ENCODE measurements at regions not wholly inside any gene's neighbourhood (a gene's known extent, or its start where the extent isn't known, plus 50 kb on each side); places are given as distances from the start of the nearest gene placed in this dataset.

GRCh38 chr11:121950160-121950559 is 165.9 kb downstream of the BLID start:
- ChIA-PET POLR2A (no interaction called here), CTCF (no interaction called here)

GRCh38 chr11:121946514-121946913 is 169.5 kb downstream of the BLID start:
- ChIA-PET CTCF (no interaction called here), POLR2A (no interaction called here)

- POLR2A ChIA-PET = no interaction called here
Measured at GRCh38 chr11:121944556-121945230, 171.3 kb downstream of the BLID start.

GRCh38 chr11:121938076-121938475 is 177.9 kb downstream of the BLID start:
- CTCF ChIA-PET = no interaction called here
- POLR2A ChIA-PET = no interaction called here

More at GRCh38 chr11:121944556-121945230, 171.3 kb downstream of the BLID start:
- CTCF ChIA-PET = no interaction called here

- CTCF ChIA-PET = no interaction called here
Measured at GRCh38 chr11:121936781-121937447, 179.1 kb downstream of the BLID start.

GRCh38 chr11:121936370-121936769 is 179.6 kb downstream of the BLID start:
- POLR2A ChIA-PET = no interaction called here
- CTCF ChIA-PET = no interaction called here

More at GRCh38 chr11:121936781-121937447, 179.1 kb downstream of the BLID start:
- POLR2A ChIA-PET = no interaction called here

- CTCF ChIA-PET = no interaction called here
- POLR2A ChIA-PET = no interaction called here
Measured at GRCh38 chr11:121933694-121934093, 182.3 kb downstream of the BLID start.

GRCh38 chr11:121933294-121933693 is 182.7 kb downstream of the BLID start:
- CTCF ChIA-PET = no interaction called here
- POLR2A ChIA-PET = no interaction called here

- CTCF ChIA-PET = no interaction called here
- POLR2A ChIA-PET = no interaction called here
Measured at GRCh38 chr11:121932646-121933185, 183.3 kb downstream of the BLID start.

- POLR2A ChIA-PET = no interaction called here
- CTCF ChIA-PET = no interaction called here
Measured at GRCh38 chr11:121931748-121932352, 184.2 kb downstream of the BLID start.

GRCh38 chr11:121931121-121931520 is 184.9 kb downstream of the BLID start:
- CTCF ChIA-PET = no interaction called here
- POLR2A ChIA-PET = no interaction called here

- ChIA-PET CTCF (no interaction called here), POLR2A (no interaction called here)
Measured at GRCh38 chr11:121930004-121930965, 185.7 kb downstream of the BLID start.

GRCh38 chr11:121929581-121929980 is 186.4 kb downstream of the BLID start:
- POLR2A ChIA-PET = no interaction called here
- CTCF ChIA-PET = no interaction called here

GRCh38 chr11:121928597-121929580 is 187.1 kb downstream of the BLID start:
- CTCF ChIA-PET = no interaction called here

GRCh38 chr11:121927789-121928188 is 188.2 kb downstream of the BLID start:
- ChIA-PET CTCF (interaction anchor here (0.6 kb wide), 1 partner anchor 258 kb away, joined by 3 read pairs; no protein-coding TSS in a partner anchor), POLR2A (no interaction called here)

More at GRCh38 chr11:121928597-121929580, 187.1 kb downstream of the BLID start:
- POLR2A ChIA-PET = no interaction called here

- POLR2A ChIA-PET = no interaction called here
- CTCF ChIA-PET = no interaction called here
Measured at GRCh38 chr11:121927097-121927785, 188.8 kb downstream of the BLID start.

- ChIA-PET POLR2A (no interaction called here), CTCF (interaction anchor here (0.6 kb wide), 1 partner anchor 196 kb away, joined by 4 read pairs; no protein-coding TSS in a partner anchor)
Measured at GRCh38 chr11:121924191-121924590, 191.8 kb downstream of the BLID start.

- ChIA-PET POLR2A (no interaction called here), CTCF (no interaction called here)
Measured at GRCh38 chr11:121917482-121917881, 198.5 kb downstream of the BLID start.
